OCI-LY7 (cell line): ENCODE measurements at regions not wholly inside any gene's neighbourhood (a gene's known extent, or its start where the extent isn't known, plus 50 kb on each side); places are given as distances from the start of the nearest gene placed in this dataset.

Source experiments
- BruUV-seq: library from RNA; stranded (reverse); fragments of 400-500 nt; replicated peaks from 2 replicates; lab custom pipeline; 2021; lab: Mats Ljungman, UMichigan
- CTCF ChIA-PET: fragments of 300-600 bp; sonication (Branson Sonifier 250); formaldehyde crosslinking; loops from one replicate; lab custom pipeline; 2022; ENCODE audit warnings: antibody characterized with exemption; ENCODE audit not compliant: unreplicated experiment; lab: Charles Lee
- POLR2A ChIA-PET: fragments of 300-600 bp; sonication (Branson Sonifier 250); formaldehyde crosslinking; loops from one replicate; lab custom pipeline; 2022; ENCODE audit warnings: antibody characterized with exemption; lab: Charles Lee
- DNase-seq: peaks from one replicate; pipeline ENCODE4 v3.0.0-alpha.2; 2015; ENCODE audit warnings: low spot score
- H2AFZ ChIP-seq: fragments of 200-600 bp; sonication (generic), shearing (Covaris generic); 2 replicates; pipeline ENCODE4 v1.6.1; 2014; ENCODE audit warnings: mild to moderate bottlenecking, antibody characterized with exemption, low read length, moderate library complexity
- H3K27ac ChIP-seq: fragments of 200-600 bp; sonication (generic); 2 replicates; pipeline ENCODE4 v1.5.1; 2014; ENCODE audit warnings: mixed run types, low read depth, mild to moderate bottlenecking, moderate library complexity, low read length, inconsistent platforms; ENCODE audit not compliant: poor library complexity, severe bottlenecking
- H3K36me3 ChIP-seq: fragments of 200-600 bp; sonication (generic); 2 replicates; pipeline ENCODE4 v1.6.1; 2014; ENCODE audit warnings: mild to moderate bottlenecking, antibody characterized with exemption, low read length, moderate library complexity, mixed read lengths; ENCODE audit not compliant: insufficient read depth
- H3K4me1 ChIP-seq: fragments of 200-600 bp; sonication (generic); 2 replicates; pipeline ENCODE4 v1.5.1; 2014; ENCODE audit warnings: mild to moderate bottlenecking, low read length; ENCODE audit not compliant: insufficient read depth, poor library complexity, severe bottlenecking
- H3K4me2 ChIP-seq: fragments of 200-600 bp; sonication (generic); 2 replicates; pipeline ENCODE4 v1.6.1; 2014; ENCODE audit warnings: mild to moderate bottlenecking, low read length
- H3K4me3 ChIP-seq: fragments of 200-600 bp; sonication (generic); 2 replicates; pipeline ENCODE4 v1.5.1; 2014; ENCODE audit warnings: mild to moderate bottlenecking, low read depth, low read length; ENCODE audit not compliant: poor library complexity, severe bottlenecking
- H3K79me2 ChIP-seq: fragments of 200-600 bp; sonication (generic); 2 replicates; pipeline ENCODE4 v1.6.1; 2016; ENCODE audit warnings: low read depth, mild to moderate bottlenecking, low read length, moderate library complexity, mixed read lengths; ENCODE audit not compliant: insufficient read depth
- H3K9me2 ChIP-seq: fragments of 200-600 bp; sonication (generic); 2 replicates; pipeline ENCODE4 v1.6.1; 2016; ENCODE audit warnings: mild to moderate bottlenecking, low read length, mixed read lengths; ENCODE audit not compliant: insufficient read depth
- H3K9me3 ChIP-seq: fragments of 200-600 bp; sonication (generic); 2 replicates; pipeline ENCODE4 v1.6.1; 2014; ENCODE audit warnings: mild to moderate bottlenecking, mixed run types, low read length, mixed read lengths
- H4K20me1 ChIP-seq: fragments of 200-600 bp; sonication (generic); 2 replicates; pipeline ENCODE4 v1.6.1; 2014; ENCODE audit warnings: mild to moderate bottlenecking, antibody characterized with exemption, low read length, moderate library complexity, mixed read lengths; ENCODE audit not compliant: insufficient read depth
- EZH2phosphoT487 ChIP-seq: fragments of 200-600 bp; sonication (generic); IDR thresholded peaks from 2 replicates; pipeline ENCODE4 v1.6.1; 2018; ENCODE audit warnings: low read depth, borderline replicate concordance, mild to moderate bottlenecking, mixed run types, antibody characterized with exemption, low read length, moderate library complexity, mixed read lengths
- intact Hi-C: fragments of 100-400 bp; cut with micrococcal nuclease; formaldehyde crosslinking; loops from one replicate; pipeline ENCODE4 v1.10.0; 2022; ENCODE audit not compliant: unreplicated experiment
- TF ChIP-seq, protein P1 (sequence below): fragments of 200-600 bp; sonication (generic); conservative IDR thresholded peaks from 2 replicates; pipeline ENCODE4 v1.5.1; 2014; ENCODE audit warnings: mild to moderate bottlenecking, antibody characterized with exemption, low read length, moderate library complexity, mixed read lengths

DNA sequence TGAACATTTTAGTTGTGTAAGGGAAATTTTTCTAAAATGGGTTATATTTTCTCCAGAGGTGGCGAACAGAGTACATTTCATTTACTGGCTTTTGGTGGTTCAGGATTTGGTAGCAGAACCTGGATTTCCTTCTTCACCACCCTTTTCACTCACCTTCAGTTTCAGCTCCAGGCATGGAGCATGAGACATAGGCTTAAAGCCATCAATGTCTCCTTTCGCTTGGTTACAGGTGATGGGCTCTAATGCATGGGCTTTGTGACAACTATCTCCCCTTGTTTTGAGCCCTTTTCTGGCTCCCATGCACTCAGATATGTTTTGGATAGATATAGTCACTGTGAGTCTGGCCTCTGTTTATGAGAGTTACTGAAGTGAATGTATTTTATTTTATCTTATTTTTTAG is 96.6 kb upstream of the ANKRD28 start:
- Histone ChIP-seq H3K27ac (no peak overlapping the region), H3K4me1 (no peaks in the 10 kb centered on the region), H3K79me2 (no peaks in the 10 kb centered on the region), H3K4me2 (no peak overlapping the region), H3K9me3 (no peaks in the 10 kb centered on the region), H3K36me3 (no peaks in the 10 kb centered on the region), H4K20me1 (no peaks in the 10 kb centered on the region), H2AFZ (no peak overlapping the region), H3K4me3 (no peak overlapping the region), H3K9me2 (no peaks in the 10 kb centered on the region)
- intact Hi-C loops = no loop called here
- BruUV-seq = no TSS peak
- CTCF ChIA-PET = no interaction called here
- no peak for TF ChIP-seq EZH2phosphoT487
- TF ChIP-seq, protein P1, sequence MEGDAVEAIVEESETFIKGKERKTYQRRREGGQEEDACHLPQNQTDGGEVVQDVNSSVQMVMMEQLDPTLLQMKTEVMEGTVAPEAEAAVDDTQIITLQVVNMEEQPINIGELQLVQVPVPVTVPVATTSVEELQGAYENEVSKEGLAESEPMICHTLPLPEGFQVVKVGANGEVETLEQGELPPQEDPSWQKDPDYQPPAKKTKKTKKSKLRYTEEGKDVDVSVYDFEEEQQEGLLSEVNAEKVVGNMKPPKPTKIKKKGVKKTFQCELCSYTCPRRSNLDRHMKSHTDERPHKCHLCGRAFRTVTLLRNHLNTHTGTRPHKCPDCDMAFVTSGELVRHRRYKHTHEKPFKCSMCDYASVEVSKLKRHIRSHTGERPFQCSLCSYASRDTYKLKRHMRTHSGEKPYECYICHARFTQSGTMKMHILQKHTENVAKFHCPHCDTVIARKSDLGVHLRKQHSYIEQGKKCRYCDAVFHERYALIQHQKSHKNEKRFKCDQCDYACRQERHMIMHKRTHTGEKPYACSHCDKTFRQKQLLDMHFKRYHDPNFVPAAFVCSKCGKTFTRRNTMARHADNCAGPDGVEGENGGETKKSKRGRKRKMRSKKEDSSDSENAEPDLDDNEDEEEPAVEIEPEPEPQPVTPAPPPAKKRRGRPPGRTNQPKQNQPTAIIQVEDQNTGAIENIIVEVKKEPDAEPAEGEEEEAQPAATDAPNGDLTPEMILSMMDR = no peak
- POLR2A ChIA-PET = interaction anchor here (0.9 kb wide), 1 partner anchor 226 kb away, joined by 3 read pairs; no protein-coding TSS in a partner anchor
- no peak for DNase-seq

DNA sequence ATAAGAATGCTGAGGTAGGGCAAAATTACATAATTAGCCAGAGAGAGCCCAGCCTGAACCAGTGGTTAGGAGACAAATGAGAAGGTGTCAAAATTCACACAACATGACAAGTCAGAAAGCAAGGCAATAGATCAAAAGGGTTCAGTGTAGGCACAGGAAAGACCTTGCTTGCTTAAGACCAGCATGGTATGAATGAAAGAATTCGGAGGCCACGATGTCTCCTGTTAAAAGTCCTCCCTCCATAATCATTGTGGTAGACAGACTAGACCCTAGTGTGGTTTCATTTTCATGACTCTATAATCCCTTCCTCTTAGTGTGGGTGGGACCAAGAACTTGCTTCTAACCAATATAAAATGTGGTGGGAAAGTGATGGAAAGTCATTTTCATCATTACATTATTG is 98.7 kb upstream of the ANKRD28 start:
- no peak overlapping the region for H3K4me3 ChIP-seq
- CTCF ChIA-PET = no interaction called here
- POLR2A ChIA-PET = interaction anchor here (0.6 kb wide), 1 partner anchor 1239 kb away, joined by 3 read pairs; no protein-coding TSS in a partner anchor

DNA sequence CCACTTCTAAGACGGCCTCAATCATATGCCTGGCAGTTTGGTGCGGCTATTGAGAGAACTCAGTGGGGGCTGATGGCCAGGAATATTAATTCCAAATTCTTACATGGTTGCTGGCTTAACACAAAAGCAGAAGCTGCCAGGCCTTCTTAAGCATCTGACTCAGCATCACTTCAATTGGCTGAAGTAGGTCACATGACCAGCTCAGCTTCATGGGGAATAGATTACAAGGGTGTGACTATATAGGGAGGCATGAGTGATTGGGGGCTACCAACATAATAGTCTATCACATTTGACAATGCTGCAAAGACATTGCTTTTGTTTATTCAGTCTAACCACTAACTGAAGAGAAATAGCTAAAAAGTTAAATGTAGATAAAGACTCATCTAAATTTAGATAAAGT is 101.6 kb upstream of the ANKRD28 start:
- Histone ChIP-seq H3K9me2 (no peaks in the 10 kb centered on the region), H3K79me2 (no peaks in the 10 kb centered on the region), H2AFZ (no peak overlapping the region), H3K4me1 (no peaks in the 10 kb centered on the region), H3K4me2 (no peak overlapping the region), H3K9me3 (no peaks in the 10 kb centered on the region), H3K4me3 (no peak overlapping the region), H3K27ac (no peak overlapping the region), H4K20me1 (no peaks in the 10 kb centered on the region), H3K36me3 (no peaks in the 10 kb centered on the region)
- CTCF ChIA-PET = no interaction called here
- no TSS peak for BruUV-seq
- POLR2A ChIA-PET = no interaction called here
- peak; percentile 9 for DNase-seq
- no peak for TF ChIP-seq EZH2phosphoT487
- TF ChIP-seq, protein P1 = no peak
- intact Hi-C loops = no loop called here

More for the DNA sequence above, 98.7 kb upstream of the ANKRD28 start:
- no TSS peak for BruUV-seq
- Histone ChIP-seq H3K27ac (no peak overlapping the region), H3K4me2 (no peak overlapping the region), H3K9me2 (no peaks in the 10 kb centered on the region), H3K79me2 (no peaks in the 10 kb centered on the region), H3K9me3 (no peaks in the 10 kb centered on the region), H3K36me3 (no peaks in the 10 kb centered on the region), H3K4me1 (no peaks in the 10 kb centered on the region), H4K20me1 (no peaks in the 10 kb centered on the region), H2AFZ (no peak overlapping the region)
- intact Hi-C loops = no loop called here
- TF ChIP-seq EZH2phosphoT487 = no peak
- TF ChIP-seq, protein P1 = no peak
- no peak for DNase-seq
